Amygdala (tissue), 56 donors: ENCODE measurements at regions not wholly inside any gene's neighbourhood (a gene's known extent, or its start where the extent isn't known, plus 50 kb on each side); places are given as distances from the start of the nearest gene placed in this dataset.

Source experiments
- DNase-seq, 56 donors: peaks; one replicate each; lab custom pipeline; 2025; lab: John Stamatoyannopoulos, UW

DNA sequence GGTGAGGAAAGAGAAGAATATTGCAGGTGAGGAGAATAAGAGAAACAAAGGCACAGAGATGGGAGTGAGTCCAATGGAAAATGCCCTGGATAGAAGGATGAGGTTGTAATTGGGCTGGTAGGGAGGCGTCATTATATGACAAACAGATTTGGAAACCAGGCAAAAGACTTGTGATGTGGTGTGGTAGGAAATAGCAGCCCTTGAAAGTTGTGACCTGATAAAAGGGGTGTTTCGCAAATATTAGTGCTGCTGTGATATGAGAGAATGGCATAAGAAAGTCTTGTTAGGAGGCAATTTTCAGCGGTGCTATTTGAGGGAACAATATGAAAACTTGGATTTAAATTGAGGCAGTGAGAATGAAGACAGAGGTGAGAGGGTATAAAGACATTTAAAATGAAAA, 217.5 kb upstream of the ACTBL2 start:
- DNase-seq, result no peak

DNA sequence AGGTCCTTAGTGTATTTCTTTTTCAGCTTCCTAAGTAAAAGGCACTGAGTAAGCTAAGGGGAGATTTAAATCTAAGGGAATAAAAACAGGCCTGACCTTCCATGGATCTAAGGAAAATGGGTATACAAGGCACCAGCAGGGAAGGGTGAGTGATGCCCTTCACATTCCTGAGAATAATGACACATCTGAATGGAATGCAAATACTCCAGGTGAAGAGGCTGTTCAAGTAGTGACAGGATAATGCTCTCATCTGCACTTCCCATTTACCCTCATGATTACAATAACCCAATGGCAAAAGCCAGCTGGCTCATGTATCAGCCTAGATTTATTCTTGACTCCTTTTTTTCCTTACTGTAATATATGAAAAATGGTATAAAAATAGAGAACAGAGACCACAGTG, 216.2 kb upstream of the ACTBL2 start:
- DNase-seq, result no peak

DNA sequence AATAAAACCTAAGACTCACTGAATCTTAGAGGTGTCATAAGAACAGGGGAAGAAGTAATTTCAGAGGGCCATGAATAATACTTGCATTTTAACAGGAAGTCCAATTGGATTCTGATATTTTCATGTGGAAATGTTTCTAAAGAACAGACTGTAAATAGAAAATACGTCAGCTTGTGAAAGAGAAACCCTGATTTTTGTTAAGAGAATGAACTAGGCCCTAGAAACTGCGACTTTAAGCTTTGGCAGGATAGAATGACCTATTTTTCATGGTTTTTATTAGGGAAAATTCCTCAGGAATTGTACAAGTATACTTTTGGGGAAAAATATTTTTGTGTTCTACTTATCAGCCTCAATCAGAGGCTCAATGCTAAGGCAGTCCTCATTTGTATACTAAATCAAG, 215.5 kb upstream of the ACTBL2 start:
- DNase-seq, result no peak

DNA sequence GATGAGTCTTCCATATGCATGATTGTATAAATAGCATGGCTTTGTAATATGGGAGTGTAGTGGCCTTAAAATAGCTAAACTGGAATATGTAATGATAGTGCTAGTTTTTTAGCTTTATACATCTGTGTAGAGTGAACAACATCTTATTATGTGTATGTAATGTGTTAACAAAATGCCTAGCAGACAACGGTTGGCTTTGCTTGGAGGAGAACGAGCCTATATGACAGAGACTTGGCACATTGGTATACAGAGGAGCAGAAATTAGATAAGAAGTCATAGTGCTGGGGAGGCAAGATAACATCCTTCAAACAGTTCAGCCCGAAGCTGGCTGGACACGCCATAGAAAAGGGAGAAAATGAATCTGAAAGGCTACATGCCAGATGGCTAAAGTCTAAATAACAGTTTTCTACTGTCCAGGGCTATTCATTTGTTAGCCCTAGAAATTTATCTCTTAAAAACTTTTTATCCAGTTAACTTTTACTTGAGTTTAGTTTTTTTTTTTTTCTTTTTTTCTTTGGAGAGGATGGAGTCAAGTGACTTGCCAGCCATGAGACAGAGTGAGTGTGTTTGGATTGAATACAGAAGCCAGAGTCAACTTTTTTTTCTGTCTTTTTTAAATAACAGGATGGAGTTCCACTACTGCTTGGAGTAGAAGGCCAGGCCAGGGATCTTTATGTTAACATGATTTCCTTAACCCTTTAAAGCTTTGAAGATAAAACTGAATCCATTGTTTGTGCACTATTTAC, 214.4 kb upstream of the ACTBL2 start:
- no peak for DNase-seq

DNA sequence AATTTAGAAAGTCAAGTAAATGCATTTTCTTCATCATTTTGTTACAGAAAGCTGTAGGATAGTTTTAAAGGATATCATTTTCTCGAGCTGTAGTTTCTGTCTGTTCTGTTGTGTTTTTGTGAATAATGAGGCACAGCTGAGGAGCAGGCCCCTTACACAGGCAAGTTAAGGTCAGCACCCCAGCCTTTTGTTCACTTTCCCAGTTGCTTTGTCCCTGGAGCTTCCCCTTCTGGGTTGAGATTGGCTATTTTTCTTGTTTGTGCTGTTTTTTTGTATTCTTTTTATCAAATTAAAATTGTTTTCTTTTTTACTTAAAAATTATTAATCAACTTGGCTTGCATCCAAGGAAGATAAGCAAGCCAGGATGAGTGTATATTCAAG, 213.8 kb upstream of the ACTBL2 start:
- DNase-seq, result no peak

DNA sequence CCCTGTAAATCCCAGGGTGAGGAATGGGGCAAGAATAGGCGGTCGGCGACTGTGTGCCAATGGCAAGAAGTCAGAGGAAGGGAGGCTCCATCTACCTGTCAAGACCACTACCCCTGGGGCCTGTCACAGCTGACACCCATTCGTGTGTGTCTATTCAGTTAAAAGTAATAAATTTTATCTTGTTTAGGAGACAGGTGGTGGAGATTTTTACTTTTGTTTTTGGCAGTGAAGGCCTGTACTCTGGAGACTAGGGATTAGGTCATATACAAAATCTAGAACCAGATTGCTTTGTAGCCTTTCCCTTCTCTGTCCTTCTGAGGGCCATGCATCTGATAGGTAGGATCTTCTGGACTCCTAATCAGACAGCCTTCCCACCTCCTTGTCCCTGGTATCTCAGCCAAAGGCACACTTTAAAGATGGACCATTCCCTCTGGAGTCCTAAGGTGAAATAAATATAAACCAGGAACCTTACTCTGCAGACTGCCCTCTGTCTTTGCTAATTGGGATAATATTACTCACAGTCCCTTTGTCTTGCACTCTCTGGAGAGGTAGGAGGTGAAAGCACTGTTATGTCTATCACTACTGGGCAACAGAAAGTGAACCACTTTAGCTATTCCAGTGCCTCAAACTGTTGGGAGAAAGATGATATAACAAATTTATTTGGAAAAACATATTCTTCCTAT, 213.2 kb upstream of the ACTBL2 start:
- no peak for DNase-seq

DNA sequence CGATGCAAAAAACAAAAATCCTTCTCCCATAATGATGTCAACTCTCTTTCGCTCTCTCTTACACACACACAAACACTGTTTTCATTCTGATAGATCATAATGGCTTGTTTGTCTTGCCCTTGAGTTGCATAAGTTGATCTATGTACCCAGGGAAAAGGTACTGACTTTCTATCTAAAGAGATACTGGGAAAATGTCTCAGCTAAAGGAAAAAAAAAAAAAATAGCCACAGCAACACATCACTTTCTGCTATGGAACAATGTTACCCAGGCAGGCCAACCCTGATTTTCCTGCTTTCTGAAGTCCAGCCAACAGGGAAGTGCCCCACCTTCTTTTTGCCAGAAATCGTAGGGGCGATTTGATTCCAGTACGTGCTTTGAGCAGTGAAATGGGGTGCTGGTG, 212.6 kb upstream of the ACTBL2 start:
- DNase-seq, result peak in 1 of 56 donors; percentile 5

DNA sequence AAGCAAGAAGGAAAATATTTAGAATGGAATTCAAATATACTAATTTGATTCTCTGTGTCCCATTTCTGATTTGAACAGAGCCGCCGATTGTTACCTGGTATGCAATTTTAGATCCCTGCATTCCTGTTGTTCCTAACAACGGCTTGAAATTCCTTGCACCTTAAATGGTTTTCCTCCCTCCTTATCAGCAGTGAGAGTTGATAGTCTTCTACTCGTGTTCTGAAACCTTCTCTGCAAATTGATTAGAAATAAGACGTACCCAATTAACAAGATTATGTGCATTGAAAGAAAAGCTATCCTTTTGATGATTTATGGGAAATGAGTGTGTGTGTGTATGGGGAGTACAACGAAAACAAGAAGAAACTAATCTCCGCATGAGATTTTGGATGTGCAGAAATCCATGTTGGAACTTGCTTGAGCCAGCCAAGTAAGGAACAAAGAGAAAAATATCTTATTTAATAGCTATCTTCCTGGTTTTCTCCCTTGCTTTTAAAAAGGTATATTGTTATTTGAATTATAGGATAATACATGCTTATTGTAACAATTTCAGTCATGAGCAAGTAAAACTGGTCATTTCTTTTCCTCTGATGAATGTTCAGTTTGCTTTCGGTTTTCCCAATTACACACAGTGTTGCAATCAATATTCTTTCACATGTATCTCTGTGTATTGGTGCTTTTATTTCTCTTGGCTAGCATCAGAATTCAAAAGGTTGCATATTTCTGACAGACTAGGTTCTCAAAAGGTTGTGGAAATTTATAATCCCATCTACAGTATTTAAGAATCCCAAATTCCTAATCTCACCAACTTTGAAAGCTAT, 211.1 kb upstream of the ACTBL2 start:
- DNase-seq, result no peak

DNA sequence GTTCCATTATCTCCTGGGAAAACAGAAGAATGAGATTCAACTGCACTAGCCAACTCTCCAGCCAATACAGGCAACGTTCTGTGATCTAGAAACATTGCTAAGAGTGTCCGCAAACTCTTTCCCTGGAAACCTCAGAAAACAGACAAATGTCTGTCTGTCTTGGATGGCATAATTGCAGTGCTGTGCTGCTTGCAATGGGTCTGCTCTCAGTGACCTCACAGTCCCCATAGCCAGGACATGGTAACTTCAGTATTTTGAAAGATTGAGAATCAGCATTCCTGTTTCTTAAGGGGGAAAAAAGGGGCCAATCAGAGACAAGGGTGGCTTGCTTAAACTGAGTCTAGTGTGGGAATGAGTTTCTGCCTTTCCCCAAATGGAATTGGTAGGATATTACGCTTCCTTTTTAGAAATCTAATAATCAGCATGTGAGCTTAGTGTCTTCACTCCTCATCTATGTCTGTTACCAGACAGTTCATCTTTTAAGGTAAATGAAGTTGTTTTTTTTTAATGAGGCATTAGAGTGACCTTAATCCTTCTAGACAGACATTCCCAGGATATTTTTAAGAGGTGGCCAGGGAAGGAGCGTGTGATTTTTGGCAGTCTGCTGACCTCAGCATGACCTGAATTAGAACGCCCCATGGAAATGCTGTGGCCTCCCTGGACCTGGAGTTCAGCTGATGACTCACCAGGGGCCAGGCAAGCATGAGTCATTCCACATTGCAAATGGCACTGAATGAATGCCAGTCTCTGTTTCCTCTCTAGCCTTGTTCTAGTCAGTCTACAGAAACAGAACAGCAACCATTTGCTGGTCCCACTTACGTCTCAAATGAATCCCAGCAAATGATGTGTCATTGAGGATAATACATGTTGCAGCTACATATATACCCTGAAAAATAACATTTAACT, 210.2 kb upstream of the ACTBL2 start:
- peak in 44 of 56 donors; percentile 2 to 84 (median 46) for DNase-seq

DNA sequence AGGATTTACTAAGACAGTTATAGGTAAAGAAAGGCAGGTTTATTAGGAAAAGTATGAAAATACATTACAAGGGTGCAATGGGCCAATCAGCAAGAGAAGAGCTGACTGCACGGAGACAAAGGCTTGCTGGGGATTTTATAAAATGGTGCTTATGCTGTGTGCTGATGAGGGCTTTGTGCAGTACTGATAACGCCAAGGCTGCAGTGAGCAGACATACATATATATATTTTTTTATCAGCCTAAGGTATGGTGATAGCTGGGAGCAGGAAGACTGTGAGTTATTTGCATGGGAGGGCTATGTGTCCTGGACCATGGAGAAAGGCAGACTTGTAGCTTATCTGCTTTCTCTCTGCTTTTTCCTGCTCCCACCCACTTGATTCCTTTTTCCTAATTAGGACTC, 208.1 kb upstream of the ACTBL2 start:
- no peak for DNase-seq

DNA sequence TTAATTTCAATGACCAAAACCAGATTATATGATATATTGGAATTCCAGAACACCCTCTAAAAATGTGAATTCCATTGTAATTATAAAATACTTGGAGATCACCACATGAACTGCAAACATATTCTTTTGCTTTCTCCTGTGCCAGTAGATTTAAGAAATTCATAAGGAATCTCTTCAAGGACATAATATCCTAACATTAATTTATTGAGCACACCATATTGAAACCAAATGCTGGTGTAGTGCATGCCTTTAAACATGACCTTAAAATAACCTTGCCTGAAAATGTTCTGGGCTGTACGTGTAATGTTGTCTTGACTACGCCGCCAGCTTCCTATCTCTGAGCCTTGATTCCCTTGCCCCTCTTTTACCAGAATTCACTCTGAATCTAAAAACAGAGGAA, 205.0 kb upstream of the ACTBL2 start:
- no peak for DNase-seq

DNA sequence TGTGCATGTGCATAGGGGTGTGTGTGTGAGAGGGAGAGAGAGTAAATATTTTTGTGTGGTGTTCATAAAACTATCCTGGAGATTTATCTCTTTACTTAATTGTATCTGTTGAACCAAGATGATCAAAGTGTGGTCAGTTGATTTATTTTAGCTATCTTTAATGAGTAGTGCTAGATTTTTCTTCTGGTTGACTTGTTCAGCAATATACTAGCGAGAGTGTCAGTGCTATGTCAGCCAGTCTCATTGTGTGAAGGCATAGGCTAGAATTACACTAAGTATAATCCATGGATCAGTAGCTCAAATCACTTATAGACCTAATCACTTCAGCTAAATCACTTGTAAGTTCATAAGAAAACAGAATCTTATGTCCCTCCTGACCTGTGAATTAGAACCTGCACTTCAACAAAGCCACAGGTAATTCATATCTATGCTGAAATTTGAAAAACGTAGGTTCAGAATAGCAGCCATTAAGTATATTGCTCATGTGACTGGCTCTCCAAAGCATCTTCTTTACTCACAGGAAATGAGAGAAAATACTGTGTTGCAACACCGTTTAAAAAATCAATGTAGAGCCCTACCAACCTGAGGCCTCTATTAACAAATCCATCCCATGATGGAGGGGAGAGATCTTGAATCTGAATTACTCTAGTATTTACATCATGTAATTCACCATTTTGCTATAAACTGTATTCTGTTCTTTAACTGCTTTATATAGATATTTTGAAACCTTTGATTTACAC, 203.1 kb upstream of the ACTBL2 start:
- DNase-seq, result no peak

DNA sequence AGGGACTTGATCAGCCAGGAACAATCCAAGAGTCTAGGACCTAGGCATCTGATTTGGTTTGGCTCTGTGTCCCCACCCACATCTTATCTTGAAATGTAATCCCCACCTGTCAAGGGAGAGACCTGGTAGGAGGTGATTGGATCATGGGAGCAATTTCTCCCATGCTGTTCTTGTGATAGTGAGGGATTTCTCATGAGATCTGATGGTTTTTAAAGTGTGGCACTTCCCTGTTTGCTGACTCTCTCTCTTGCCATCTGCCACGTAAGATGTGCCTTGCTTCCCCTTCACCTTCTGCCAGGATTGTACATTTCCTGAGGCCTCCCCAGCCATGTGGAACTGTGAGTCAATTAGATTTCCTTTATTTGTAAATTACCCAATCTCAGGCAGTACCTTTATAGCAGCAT, 201.7 kb upstream of the ACTBL2 start:
- DNase-seq, result no peak

DNA sequence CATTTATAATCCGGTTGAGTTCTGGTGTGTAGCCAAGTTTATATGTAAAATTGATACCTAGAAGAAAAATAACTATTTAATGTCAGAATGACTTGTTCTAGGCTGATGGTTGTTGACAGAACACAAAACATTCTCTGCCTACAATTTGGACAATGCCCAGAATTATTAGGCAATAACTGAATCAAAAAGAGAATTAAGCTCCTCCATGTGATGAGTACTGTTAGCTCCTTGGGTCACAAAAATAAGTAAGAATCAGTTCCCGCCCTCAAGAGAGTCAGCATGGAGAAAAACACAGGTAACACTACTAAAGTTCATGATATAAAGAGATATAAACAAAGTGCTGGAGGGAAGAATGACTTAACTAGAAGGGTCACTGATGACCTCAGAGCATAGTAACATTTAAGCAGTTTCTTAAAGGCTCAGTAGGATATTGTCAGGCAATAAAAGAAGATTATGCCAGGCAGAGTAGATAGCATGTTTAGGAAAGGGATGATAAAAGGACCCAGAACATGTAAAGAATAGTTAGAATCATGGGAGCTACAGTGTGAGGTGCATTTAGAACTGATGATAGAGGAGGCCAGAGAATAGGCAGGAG, 200.5 kb upstream of the ACTBL2 start:
- no peak for DNase-seq

DNA sequence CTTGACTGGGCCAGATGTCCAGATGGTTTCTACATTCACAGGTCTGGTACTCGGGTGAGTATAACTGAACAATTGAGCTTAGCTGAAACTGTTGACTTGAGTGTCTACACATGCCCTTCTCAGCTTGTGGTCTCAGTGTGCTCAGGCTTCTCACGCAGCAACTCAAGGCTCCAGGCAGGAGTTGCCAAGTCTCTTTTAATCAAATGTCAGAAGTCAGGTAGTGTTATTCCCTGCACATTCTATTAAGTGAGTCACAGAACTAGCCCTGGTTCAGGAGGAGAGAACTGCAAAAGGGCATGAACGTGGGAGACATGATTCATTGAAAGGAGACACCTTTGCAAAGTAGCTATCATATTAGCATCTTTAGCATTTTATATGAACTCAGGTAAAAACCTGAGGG, 199.3 kb upstream of the ACTBL2 start:
- no peak for DNase-seq

DNA sequence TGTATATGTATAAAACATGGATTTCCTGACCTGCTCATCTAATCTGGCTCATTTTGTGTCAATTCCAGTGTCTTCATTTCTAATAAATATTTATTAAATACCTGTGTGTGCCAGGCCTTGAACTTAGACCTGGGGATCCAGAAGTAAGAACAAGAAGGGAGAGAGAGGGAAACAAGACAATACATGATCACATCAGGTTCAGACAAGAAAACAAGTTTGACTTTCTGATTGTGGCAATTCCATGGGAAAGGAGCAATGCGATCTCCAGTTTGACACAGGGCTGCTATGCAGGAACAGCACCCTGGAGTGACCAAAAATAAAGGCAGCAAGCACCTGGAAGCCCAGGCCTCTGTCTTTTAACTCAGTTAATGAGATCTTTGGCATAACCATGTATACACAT, 198.1 kb upstream of the ACTBL2 start:
- DNase-seq, result no peak

DNA sequence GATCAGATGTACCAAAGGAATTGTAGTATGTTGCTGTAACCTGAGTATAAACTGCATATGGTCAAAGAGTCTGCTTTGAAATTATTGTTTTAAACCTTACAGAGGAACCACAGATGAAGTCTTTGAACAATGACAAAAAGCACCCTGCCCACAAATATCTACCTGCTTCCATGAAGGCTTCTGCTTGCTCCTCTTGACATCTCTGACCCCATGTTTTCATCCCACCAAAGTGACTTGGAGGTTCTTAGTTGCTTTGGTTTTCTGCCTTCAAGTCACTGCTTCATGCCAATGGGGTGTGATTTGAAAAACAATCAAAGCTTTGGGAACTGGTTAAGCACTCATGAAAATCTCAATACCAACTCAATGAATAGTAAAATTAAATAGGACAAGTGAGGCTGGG, 194.6 kb upstream of the ACTBL2 start:
- DNase-seq, result no peak

DNA sequence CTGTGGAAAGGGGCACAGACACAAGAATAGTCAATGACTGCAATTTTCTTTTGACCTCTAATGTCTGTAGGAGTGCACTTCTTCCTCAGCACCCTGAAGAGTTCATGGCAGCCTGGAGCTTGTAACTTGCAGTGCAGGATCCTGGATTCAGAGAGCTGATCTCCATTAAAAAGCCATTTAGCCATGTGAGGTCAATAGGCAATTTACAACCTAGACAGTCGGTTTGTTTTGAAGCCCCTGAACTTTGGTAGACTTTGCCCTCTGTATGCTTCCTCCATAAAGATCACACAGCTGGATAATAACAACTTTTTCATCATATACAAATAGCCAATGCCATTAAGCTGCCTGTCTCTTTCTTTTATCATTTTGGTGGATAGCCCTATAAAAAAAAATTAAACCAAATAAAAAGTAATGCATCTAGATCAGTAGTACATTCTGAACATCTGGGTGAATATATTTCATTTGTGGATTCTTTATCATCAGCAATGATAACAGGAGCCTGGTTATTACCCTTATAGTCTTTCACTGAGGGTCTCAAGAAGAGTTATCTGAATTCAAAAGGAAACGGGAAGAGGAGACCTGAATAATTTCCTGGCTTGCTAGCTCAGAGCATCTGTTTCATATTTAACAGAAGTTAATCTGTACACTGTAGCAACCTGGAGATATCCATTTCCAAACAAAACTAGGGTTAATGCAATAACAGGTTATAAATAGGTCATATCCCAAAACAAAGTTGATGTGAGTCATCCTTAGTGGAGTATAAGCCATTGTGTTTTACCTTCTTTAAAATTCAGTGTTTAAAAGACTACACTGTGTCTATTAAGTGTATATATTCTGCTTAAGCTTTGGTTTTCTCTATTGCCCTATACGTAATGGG, 193.8 kb upstream of the ACTBL2 start:
- no peak for DNase-seq
